GM11168 (cell line): ENCODE measurements at regions not wholly inside any gene's neighbourhood (a gene's known extent, or its start where the extent isn't known, plus 50 kb on each side); places are given as distances from the start of the nearest gene placed in this dataset.

Source experiments
- in situ Hi-C: fragments of 300-500 bp; cut with MboI; formaldehyde crosslinking; loops from one replicate; pipeline ENCODE4 v1.12.0; 2022; ENCODE audit warnings: low sequenced_read_pairs; ENCODE audit not compliant: unreplicated experiment

DNA sequence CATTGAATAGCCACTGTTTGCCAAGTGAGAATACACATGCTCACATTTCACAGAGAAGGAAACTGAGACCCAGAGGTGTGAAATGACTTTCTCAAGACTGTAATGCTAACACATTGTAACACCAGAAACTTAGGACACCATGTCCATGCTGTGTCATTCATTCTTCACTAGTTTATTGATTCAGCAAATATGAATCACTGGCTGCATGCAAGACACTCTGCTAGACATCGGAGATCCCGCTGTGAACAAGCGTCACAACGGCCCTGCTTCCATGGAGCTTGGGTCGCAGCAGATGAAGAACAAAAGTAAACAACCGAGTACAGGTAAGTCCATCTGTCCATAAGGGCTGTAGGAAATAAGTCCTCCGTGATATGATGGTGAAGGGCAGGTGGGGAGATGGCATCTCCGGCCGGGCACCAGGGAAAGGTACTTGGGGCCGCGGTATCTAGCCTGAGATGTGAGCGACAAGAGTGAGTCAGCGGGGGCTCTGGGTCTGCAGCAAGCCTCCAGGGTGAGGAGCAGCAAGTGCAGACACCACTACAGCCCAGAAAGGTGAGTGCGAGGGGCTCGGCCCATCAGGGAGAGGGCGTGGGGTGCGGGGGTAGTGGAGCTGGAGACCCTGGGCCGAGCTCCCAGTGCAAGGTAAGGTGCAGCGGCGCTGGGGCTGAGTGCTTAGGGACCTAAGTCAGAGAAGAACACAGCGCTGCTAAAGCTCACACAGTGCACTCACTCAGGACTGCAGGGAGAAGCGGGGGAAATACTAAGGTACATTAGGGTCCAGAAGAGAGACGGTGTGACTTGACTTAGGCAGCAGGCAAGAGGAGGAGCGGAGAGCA lies 391.2 kb downstream of the FBXO15 start:
- in situ Hi-C loops: no loop called here

GRCh38 chr18:73752965-73753364 lies 394.7 kb downstream of the FBXO15 start:
- in situ Hi-C loops: no loop called here

- in situ Hi-C loops: no loop called here
Measured at GRCh38 chr18:73752546-73752945, 395.1 kb downstream of the FBXO15 start.

GRCh38 chr18:73750052-73750451 lies 397.6 kb downstream of the FBXO15 start:
- in situ Hi-C loops: no loop called here

GRCh38 chr18:73749304-73749703 lies 398.3 kb downstream of the FBXO15 start:
- in situ Hi-C loops: no loop called here

DNA sequence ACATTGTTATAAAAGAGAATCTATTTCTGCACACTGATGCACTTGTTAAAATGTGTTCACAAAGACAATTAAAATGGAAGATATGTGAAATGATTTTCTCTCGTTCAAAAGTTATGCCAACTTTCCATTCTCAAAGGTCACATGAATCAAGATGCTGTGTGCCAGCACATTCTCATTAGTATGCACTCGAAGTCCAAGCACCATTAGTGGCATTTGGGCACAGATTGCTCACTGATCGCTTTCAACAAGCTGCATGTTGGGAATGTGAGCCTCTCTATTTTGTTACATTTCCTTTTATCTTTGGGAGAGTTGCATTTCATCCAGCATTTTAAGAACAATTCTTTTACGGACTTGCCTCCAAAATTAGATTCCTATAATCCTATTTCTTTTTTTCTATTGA lies 398.9 kb downstream of the FBXO15 start:
- in situ Hi-C loops: no loop called here

GRCh38 chr18:73746101-73746500 lies 401.5 kb downstream of the FBXO15 start:
- in situ Hi-C loops: no loop called here

DNA sequence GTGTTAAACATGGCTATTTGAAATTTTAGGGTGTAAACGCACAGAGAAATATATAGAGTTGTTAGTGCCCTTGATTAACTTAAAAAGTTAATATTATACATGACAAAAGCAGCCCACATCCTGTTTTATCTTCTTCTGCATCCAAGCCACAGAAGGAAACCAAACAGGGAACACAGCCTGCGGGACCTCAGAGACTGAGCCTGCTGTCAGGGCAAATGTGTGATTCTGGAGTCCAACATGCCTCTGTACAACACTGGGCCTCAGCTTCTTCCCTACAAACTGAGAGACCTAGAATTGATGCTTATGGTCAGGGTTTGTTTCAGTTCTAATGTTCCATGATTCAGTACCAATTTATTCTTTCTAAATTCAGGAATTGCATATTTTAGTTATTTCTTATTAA lies 404.7 kb downstream of the FBXO15 start:
- in situ Hi-C loops: no loop called here

GRCh38 chr18:73741946-73742345 lies 405.7 kb downstream of the FBXO15 start:
- in situ Hi-C loops: no loop called here

DNA sequence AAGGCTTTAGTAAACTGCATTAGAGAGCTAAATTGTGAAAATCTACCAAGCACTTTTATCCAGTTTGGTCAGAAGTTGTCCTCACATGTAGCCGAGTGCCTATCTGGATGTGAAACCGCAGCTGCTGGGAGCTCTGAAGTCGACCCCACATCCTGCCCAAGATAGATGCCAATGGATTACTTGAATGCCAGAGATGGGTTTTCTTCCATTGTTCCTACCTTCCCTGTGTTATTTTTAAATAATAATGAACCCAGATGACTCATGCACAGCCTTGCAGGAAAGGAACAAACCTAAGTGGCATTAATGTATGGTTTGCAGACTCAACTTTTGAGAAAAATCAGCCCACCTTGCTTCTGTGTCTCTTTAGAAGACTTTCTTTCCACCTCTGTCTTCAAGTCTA lies 408.5 kb downstream of the FBXO15 start:
- in situ Hi-C loops: no loop called here

DNA sequence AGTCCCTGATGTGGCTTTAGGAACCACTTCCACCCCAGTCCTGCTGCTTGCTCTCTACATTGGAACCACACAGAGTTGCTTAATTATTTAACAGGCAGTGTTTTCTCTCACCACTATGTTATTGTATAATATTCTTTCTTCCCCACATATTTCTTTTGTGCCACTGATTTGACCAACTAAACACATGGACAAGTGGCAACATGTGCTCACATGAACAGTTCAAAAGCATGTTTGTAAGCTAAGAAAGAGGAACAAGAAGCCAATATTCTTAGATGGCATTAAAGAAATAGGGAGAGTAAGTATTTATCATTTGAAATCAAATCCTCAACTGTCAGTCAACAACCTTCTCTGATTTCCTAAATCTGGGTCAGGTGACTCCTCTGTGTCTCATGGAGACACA lies 409.6 kb downstream of the FBXO15 start:
- in situ Hi-C loops: no loop called here

GRCh38 chr18:73735836-73736235 lies 411.8 kb downstream of the FBXO15 start:
- in situ Hi-C loops: no loop called here

- in situ Hi-C loops: no loop called here
Measured at GRCh38 chr18:73733806-73734314, 413.8 kb downstream of the FBXO15 start.

- in situ Hi-C loops: no loop called here
Measured at GRCh38 chr18:73733376-73733775, 414.3 kb downstream of the FBXO15 start.

DNA sequence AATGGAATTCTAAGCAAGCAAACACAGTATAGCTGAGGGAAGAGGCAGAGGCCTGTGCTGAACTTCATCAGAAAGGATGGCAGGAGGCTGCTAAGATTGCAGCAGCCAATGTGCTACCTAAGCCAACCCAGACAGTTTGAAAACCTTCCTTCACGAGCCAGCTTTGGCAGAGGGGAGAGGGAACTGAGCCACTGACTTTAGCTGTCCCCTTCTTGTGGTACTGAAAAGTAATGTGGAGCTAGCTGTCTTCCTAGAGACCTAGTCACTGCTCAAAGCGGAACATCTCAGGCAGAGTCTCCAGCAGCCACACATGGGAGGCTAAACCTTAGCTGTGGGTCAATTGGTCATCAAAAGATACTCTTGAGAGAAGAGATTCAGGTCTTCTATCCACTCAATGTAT lies 419.0 kb downstream of the FBXO15 start:
- in situ Hi-C loops: no loop called here

GRCh38 chr18:73724958-73725357 lies 422.7 kb downstream of the FBXO15 start:
- in situ Hi-C loops: no loop called here

GRCh38 chr18:73719611-73720010 lies 428.0 kb downstream of the FBXO15 start:
- in situ Hi-C loops: no loop called here

GRCh38 chr18:73717570-73717969 lies 430.1 kb downstream of the FBXO15 start:
- in situ Hi-C loops: no loop called here

- in situ Hi-C loops: no loop called here
Measured at GRCh38 chr18:73715210-73715670, 432.4 kb downstream of the FBXO15 start.

GRCh38 chr18:73714466-73714865 lies 433.2 kb downstream of the FBXO15 start:
- in situ Hi-C loops: no loop called here

GRCh38 chr18:73711256-73711655 lies 436.4 kb downstream of the FBXO15 start:
- in situ Hi-C loops: no loop called here

GRCh38 chr18:73708591-73708990 lies 439.0 kb downstream of the FBXO15 start:
- in situ Hi-C loops: no loop called here
